ENCODE measurements at regions not wholly inside any gene's neighbourhood (a gene's known extent, or its start where the extent isn't known, plus 50 kb on each side); places are given as distances from the start of the nearest gene placed in this dataset.

DNA sequence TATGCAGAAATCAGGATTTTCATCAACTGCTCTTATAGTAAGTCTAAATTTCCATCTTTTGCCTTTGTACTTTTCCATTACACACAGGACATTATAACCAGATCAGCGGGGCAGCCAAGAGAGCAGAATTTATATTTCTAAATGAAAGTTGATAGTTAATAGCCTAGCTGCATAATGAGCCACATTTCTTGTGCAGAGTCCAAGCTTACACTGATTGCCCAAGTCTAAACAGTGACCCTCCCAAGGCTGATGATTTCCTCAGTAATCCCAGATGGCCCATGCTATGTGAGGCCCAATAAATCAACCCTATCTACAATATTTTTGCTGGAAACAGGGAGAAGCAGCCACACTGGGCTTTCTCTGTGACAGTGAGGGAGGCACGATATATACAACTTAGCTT is 475.8 kb upstream of the KCNMB2 start:
- DNase-seq (ENCODE audit: low read depth): peak; percentile 55

GRCh38 chr3:178062126-178062525 is 474.1 kb upstream of the KCNMB2 start:
- TF ChIP-seq, protein P1, sequence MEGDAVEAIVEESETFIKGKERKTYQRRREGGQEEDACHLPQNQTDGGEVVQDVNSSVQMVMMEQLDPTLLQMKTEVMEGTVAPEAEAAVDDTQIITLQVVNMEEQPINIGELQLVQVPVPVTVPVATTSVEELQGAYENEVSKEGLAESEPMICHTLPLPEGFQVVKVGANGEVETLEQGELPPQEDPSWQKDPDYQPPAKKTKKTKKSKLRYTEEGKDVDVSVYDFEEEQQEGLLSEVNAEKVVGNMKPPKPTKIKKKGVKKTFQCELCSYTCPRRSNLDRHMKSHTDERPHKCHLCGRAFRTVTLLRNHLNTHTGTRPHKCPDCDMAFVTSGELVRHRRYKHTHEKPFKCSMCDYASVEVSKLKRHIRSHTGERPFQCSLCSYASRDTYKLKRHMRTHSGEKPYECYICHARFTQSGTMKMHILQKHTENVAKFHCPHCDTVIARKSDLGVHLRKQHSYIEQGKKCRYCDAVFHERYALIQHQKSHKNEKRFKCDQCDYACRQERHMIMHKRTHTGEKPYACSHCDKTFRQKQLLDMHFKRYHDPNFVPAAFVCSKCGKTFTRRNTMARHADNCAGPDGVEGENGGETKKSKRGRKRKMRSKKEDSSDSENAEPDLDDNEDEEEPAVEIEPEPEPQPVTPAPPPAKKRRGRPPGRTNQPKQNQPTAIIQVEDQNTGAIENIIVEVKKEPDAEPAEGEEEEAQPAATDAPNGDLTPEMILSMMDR (IDR thresholded peaks at IDR 0.05; ENCODE audit: control insufficient read depth, insufficient read depth, low read depth, low read length, missing control alignments): no peak
- DNase-seq (ENCODE audit: low read depth): no peak
- no peak overlapping the region for H3K4me3 ChIP-seq (ENCODE audit: control insufficient read depth, low read depth, low read length)

More for the DNA sequence above, 475.8 kb upstream of the KCNMB2 start:
- TF ChIP-seq, protein P1 (IDR thresholded peaks at IDR 0.05; ENCODE audit: control insufficient read depth, insufficient read depth, low read depth, low read length, missing control alignments): no peak
- H3K4me3 ChIP-seq (ENCODE audit: control insufficient read depth, low read depth, low read length): no peak overlapping the region

- peak; percentile 55 for DNase-seq (ENCODE audit: low read depth)
- TF ChIP-seq, protein P1 (IDR thresholded peaks at IDR 0.05; ENCODE audit: control insufficient read depth, insufficient read depth, low read depth, low read length, missing control alignments): no peak
- H3K4me3 ChIP-seq (ENCODE audit: control insufficient read depth, low read depth, low read length): no peak overlapping the region
These were observed 472.8 kb upstream of the KCNMB2 start for GRCh38 chr3:178063461-178063860.

- TF ChIP-seq, protein P1 (IDR thresholded peaks at IDR 0.05; ENCODE audit: control insufficient read depth, insufficient read depth, low read depth, low read length, missing control alignments): no peak
- H3K4me3 ChIP-seq (ENCODE audit: control insufficient read depth, low read depth, low read length): no peak overlapping the region
- DNase-seq (ENCODE audit: low read depth): peak; percentile 57
These were observed 468.5 kb upstream of the KCNMB2 start for GRCh38 chr3:178067721-178068120.

GRCh38 chr3:178072391-178073305 is 463.6 kb upstream of the KCNMB2 start:
- TF ChIP-seq, protein P1 (IDR thresholded peaks at IDR 0.05; ENCODE audit: control insufficient read depth, insufficient read depth, low read depth, low read length, missing control alignments): no peak
- DNase-seq (ENCODE audit: low read depth): no peak
- H3K4me3 ChIP-seq (ENCODE audit: control insufficient read depth, low read depth, low read length): no peak overlapping the region

DNA sequence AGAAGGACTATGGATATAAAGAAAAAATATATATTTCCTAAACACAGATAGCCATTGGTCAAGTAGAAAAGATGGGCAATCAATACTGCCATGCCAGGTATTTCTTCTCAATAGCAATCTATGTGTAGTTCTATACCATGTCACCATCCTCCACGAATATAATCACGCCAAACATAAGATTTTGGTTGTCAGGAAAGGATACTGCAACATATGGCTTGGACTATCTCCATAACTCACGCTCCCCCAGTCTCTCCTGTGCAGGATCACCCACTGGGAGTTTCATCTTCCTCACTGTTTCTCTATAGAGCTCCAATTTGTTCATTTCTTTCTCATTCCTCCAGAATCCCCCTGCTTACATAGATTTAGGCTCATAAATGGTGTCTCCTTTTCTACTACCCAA is 462.9 kb upstream of the KCNMB2 start:
- TF ChIP-seq, protein P1 (IDR thresholded peaks at IDR 0.05; ENCODE audit: control insufficient read depth, insufficient read depth, low read depth, low read length, missing control alignments): no peak
- H3K4me3 ChIP-seq (ENCODE audit: control insufficient read depth, low read depth, low read length): no peak overlapping the region
- DNase-seq (ENCODE audit: low read depth): no peak
